Tibial nerve (tissue), 3 donors: ENCODE measurements at regions not wholly inside any gene's neighbourhood (a gene's known extent, or its start where the extent isn't known, plus 50 kb on each side); places are given as distances from the start of the nearest gene placed in this dataset.

Experiments used
- POLR2A ChIP-seq, 2 donors: fragments of 450-650 bp; IDR thresholded peaks; one replicate each; pipeline ENCODE4 v1.6.1; 2017; ENCODE audit warnings: antibody characterized with exemption in 2 of 2, mild to moderate bottlenecking in 2 of 2, moderate library complexity in 2 of 2
- TF ChIP-seq, protein P1 (sequence below), 5 experiments: fragments of 200-600 bp in 3 of 5; fragments of 450-650 bp in 2 of 5; sonication (generic) in 3 of 5; IDR thresholded peaks; one replicate each; pipeline ENCODE4 v1.5.1; 2016 to 2019; ENCODE audit warnings: antibody characterized with exemption in 5 of 5, mild to moderate bottlenecking in 3 of 5, moderate library complexity in 2 of 5

- TF ChIP-seq, protein P1, sequence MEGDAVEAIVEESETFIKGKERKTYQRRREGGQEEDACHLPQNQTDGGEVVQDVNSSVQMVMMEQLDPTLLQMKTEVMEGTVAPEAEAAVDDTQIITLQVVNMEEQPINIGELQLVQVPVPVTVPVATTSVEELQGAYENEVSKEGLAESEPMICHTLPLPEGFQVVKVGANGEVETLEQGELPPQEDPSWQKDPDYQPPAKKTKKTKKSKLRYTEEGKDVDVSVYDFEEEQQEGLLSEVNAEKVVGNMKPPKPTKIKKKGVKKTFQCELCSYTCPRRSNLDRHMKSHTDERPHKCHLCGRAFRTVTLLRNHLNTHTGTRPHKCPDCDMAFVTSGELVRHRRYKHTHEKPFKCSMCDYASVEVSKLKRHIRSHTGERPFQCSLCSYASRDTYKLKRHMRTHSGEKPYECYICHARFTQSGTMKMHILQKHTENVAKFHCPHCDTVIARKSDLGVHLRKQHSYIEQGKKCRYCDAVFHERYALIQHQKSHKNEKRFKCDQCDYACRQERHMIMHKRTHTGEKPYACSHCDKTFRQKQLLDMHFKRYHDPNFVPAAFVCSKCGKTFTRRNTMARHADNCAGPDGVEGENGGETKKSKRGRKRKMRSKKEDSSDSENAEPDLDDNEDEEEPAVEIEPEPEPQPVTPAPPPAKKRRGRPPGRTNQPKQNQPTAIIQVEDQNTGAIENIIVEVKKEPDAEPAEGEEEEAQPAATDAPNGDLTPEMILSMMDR (IDR thresholded peaks at IDR 0.05), result no peak
- no peak for TF ChIP-seq POLR2A (IDR thresholded peaks at IDR 0.05)
Measured at GRCh38 chr5:73339051-73339575, 109.5 kb downstream of the FOXD1 start.
